GM18867 (cell line): ENCODE measurements at regions not wholly inside any gene's neighbourhood (a gene's known extent, or its start where the extent isn't known, plus 50 kb on each side); places are given as distances from the start of the nearest gene placed in this dataset.

ENCODE experiments used
- ATAC-seq: cut with Tn5 transposase; IDR thresholded peaks from one replicate; pipeline ENCODE4 v1.9.1; 2021; ENCODE audit warnings: mild to moderate bottlenecking, moderate library complexity; ENCODE audit not compliant: unreplicated experiment

DNA sequence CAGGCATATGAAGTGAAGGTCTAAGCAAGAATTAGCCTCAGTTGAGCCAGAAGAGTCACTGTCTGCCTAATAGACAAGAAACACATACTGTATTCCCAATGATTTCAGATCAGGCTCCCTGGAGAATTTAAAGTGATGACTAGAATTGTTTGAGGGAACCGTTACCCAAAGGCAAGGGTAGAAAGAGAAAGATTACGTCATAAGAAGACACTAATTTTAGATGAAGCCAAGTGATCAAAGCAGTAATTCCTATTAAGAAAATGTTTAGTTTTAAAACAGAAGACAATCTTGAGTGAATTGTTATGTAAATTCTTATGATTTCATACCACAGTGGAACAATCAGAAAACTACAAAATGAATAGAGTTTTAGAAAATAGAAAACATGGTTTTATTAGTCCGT, 194.5 kb upstream of the ARSJ start:
- ATAC-seq, result no peak

GRCh38 chr4:114177628-114178027, 198.2 kb upstream of the ARSJ start:
- no peak for ATAC-seq

DNA sequence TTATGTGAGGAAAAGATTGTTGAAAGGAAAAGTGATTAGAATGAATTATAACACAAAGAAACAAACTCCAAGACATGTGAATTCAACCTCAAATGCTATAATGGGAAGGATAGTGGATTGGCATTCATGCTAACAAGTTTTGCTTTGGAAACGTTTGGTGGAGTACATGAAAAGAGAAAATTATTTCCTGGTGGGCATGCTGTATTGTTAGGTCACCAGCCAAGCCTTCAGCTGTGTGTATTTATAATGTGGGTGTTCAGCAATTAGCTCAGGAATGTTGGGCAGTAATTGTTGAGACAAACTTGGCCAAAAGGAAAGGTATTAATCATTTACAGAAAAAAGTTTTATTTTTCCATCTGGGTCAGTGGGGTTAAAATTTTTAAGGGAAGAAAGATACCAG, 198.9 kb upstream of the ARSJ start:
- ATAC-seq, result no peak

GRCh38 chr4:114180481-114180880, 201.0 kb upstream of the ARSJ start:
- peak; percentile 85 for ATAC-seq

- ATAC-seq, result no peak
Observed at GRCh38 chr4:114184901-114185300, 205.5 kb upstream of the ARSJ start.

GRCh38 chr4:114187592-114187991, 208.1 kb upstream of the ARSJ start:
- no peak for ATAC-seq

GRCh38 chr4:114191496-114191895, 212.0 kb upstream of the ARSJ start:
- no peak for ATAC-seq

DNA sequence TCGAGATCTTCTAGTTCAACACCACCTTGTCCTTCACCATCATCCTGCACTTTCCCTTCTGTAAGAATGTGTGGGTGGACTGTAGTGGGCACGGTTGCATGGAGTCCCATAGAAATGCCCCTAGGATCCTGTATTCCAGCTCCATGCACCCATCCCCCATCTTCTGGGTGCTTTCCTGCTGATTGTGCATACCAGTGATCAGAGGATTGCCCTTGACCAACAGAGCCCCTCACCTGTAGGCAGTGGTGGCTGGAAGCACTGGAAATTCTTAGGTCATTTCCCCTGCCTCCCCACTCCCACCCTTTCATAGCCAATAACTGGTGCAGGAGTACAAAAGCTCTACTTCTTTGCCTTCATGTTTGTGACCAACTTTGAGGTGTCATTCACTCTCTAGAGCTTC, 213.4 kb upstream of the ARSJ start:
- no peak for ATAC-seq

- no peak for ATAC-seq
Observed at GRCh38 chr4:114193624-114194399, 214.4 kb upstream of the ARSJ start.

DNA sequence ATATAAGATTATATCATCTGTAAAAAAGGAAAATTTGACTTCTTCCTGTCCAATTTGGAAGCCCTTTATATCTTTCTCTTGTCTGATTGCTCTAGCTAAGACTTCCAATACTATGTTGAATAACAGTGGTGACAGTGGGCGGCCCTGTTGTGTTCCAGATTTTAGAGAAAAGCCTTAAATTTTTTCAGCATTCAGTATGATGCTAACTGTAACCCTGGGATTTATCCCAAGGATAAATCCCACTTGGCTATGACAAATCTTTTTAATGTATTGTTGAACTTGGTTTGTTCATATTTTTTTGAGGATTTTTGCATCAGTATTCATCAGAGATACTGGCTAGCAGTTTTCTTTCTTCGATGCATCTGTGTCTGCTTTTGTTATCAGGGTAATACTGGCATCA, 217.2 kb upstream of the ARSJ start:
- ATAC-seq, result no peak

DNA sequence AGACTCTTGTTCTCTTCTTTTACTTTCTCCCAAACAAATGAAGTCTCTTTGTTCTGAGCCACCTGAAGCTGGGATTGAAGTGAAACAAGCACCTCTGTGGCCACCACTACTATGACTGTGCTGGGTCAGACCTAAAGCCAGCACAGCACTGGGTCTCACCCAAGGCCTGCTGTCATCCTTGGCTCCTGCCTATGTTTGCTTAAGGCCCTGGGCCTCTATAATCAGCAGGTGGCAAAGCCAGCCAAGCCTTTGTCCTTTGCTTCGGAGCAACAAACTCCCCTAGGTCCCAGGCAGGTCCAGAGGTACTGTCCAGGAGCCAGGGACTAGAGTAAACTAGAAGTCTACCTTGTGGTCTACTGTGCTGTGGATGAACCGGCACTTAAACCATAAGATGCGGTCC, 220.6 kb upstream of the ARSJ start:
- no peak for ATAC-seq

- no peak for ATAC-seq
Observed at GRCh38 chr4:114205261-114205660, 225.8 kb upstream of the ARSJ start.

DNA sequence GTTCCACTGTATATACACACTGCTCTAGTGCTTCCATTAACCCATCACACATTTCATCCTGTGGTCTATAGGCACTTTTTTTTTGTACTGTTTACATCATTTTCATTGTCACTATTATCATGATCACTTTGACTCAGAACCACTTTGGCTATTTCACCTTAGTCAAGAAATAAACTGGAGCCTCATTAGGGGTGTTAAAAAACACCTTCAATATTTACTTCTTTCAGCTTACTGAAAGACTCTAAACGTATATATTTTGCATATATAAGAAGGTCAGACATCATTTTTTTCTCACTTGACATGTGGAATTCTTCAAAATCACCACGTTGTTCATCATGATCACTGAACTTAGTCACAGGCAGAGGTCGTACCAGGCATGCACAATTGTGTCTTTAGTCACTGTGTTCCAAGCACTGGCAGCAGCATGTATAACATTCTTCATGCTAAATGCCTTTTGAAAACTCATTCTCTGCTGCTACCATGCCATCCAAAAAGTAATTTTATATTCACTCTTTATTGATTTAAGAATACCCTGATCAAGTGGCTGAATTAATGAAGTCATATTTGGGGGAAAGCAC, 229.2 kb upstream of the ARSJ start:
- peak; percentile 41 for ATAC-seq

DNA sequence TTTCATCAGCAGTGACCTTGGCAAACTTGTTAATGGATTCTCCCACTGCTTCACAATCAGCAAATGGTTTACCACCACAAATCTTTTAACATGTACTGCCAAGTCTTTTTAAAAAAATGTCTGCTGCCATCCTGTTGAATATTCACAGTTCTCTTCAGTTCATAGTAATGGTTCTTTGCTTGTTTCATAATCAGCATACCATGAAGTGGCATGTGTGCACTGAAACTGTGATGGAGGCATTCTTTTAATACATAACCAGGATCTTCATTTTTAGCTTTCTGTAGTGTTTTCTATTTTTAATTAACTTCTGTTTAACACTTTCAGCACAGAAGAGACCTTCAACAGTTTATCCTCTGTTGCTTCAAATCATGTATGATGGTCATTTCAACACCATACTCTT, 230.1 kb upstream of the ARSJ start:
- ATAC-seq, result peak; percentile 77

DNA sequence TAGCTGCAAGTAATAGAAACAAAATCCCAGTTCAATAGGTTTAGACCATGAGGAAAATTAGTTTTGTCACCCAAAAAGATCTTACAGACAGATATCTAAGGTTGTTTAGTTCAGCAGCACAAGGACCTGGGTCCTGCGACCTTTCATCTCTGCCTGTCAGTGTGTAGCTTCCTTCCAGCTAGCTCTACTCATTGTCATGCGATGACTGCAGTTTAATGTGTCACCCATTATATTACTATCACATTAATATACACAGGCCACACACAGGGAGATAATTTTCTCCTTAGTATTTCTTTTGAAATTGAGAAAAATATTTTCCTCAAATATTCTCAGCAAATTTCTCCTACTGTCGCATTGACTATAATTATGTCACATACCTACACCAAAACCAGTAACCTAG, 232.1 kb upstream of the ARSJ start:
- no peak for ATAC-seq

DNA sequence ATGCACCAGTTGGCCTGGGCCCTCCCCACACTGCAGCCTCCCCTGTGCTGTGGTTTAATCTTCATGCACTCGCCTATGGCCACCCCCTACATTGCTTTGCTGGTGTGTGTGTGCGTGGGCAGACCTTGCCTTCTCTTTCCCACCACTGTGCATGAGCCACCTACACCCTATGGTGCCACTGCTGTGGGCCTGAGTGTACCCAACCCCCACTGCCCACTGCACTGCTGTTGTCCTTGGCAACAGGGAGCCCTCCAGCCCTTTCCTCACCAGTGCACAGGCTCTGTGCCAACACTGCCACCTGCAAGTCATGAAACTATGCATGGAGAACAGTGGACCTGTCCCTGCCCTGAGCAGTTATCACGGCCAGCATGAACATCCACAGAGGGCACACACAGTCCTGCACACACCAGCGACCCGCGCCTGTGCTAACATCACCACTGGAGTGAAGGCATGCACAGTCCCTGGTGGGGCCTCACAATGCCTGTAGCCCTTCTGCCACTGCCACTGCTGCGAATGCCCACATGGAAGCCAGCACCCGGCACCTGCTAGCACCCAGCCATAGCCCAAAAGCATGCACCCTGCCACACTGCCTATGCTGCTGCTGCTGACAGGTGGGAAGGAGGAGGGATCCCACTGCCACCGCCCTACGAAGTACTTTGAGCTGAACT, 237.8 kb upstream of the ARSJ start:
- ATAC-seq, result no peak

- no peak for ATAC-seq
Observed at GRCh38 chr4:114223580-114223979, 244.1 kb upstream of the ARSJ start.

DNA sequence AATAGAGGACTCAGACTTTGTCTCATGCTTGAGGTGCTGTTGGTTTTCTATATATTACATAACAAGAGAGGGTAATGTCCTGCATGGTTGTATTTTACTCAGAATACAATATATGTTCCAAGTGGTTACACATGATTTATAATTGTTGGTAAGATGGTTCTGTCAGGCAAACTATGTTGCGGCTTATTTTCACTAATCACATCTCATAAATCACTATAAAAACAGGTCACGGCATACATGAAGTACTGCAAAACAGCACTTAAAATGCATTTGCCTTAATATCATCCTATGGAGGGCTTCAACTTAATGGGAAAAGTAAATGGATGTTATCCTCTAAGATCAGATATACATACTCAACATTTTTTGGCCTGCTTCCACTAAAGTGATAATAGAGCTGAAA, 246.0 kb upstream of the ARSJ start:
- ATAC-seq, result no peak

DNA sequence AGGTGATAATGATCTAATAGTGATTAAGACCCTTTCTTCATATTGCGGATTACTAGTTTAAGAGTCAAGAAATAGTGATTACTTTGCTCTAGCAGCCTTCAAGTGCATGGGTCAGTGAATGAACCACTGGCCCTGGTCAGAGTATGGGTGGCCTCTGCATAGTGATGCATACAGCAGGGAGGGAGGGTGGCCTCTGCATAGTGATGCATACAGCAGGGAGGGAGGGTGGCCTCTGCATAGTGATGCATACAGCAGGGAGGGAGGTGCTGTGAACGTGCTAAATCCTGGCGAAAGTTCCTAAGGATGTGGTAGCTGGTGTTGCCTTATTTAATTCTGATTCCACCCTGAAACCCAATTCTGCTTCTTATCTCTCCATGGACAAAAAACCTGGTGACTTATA, 246.7 kb upstream of the ARSJ start:
- no peak for ATAC-seq

GRCh38 chr4:114226968-114227760, 247.7 kb upstream of the ARSJ start:
- peak; percentile 99 for ATAC-seq

GRCh38 chr4:114229706-114230105, 250.3 kb upstream of the ARSJ start:
- ATAC-seq, result no peak
